ENCODE measurements at regions not wholly inside any gene's neighbourhood (a gene's known extent, or its start where the extent isn't known, plus 50 kb on each side); places are given as distances from the start of the nearest gene placed in this dataset.

- no peak for DNase-seq
These were observed 176.1 kb downstream of the DAD1 start for GRCh38 chr14:22412926-22413411.

- DNase-seq, result no peak
These were observed 177.5 kb downstream of the DAD1 start for GRCh38 chr14:22411398-22412055.

- no peak for DNase-seq
These were observed 178.5 kb downstream of the DAD1 start for GRCh38 chr14:22410497-22410896.

- DNase-seq, result no peak
These were observed 180.0 kb downstream of the DAD1 start for GRCh38 chr14:22409006-22409405.

GRCh38 chr14:22408547-22408946 is 180.5 kb downstream of the DAD1 start:
- no peak for DNase-seq

- DNase-seq, result no peak
These were observed 182.0 kb downstream of the DAD1 start for GRCh38 chr14:22407033-22407432.

GRCh38 chr14:22405201-22405600 is 183.8 kb downstream of the DAD1 start:
- no peak for DNase-seq

GRCh38 chr14:22403296-22403695 is 185.7 kb downstream of the DAD1 start:
- DNase-seq, result no peak

- DNase-seq, result no peak
These were observed 188.3 kb downstream of the DAD1 start for GRCh38 chr14:22400655-22401259.

GRCh38 chr14:22399776-22400175 is 189.2 kb downstream of the DAD1 start:
- no peak for DNase-seq

GRCh38 chr14:22397221-22397737 is 191.7 kb downstream of the DAD1 start:
- DNase-seq, result no peak

GRCh38 chr14:22395803-22396202 is 193.2 kb downstream of the DAD1 start:
- no peak for DNase-seq

- no peak for DNase-seq
These were observed 194.4 kb downstream of the DAD1 start for GRCh38 chr14:22394616-22395015.

GRCh38 chr14:22393796-22394195 is 195.2 kb downstream of the DAD1 start:
- DNase-seq, result no peak

- peak in 1 of 2 experiments; percentile 18 for DNase-seq
These were observed 197.0 kb downstream of the DAD1 start for GRCh38 chr14:22391908-22392565.

GRCh38 chr14:22390824-22391461 is 198.1 kb downstream of the DAD1 start:
- DNase-seq, result no peak

- no peak for DNase-seq
These were observed 198.8 kb downstream of the DAD1 start for GRCh38 chr14:22390195-22390594.

GRCh38 chr14:22388669-22389595 is 200.1 kb downstream of the DAD1 start:
- no peak for DNase-seq

GRCh38 chr14:22387776-22388241 is 201.2 kb downstream of the DAD1 start:
- no peak for DNase-seq

- peak; percentile 14 to 48 for DNase-seq
These were observed 201.9 kb downstream of the DAD1 start for GRCh38 chr14:22386924-22387775.

- DNase-seq, result no peak
These were observed 204.0 kb downstream of the DAD1 start for GRCh38 chr14:22384974-22385526.

Measured in NCI-H1930 (cell line).